ENCODE measurements at regions not wholly inside any gene's neighbourhood (a gene's known extent, or its start where the extent isn't known, plus 50 kb on each side); places are given as distances from the start of the nearest gene placed in this dataset.
"Not testable (repeated sequence)": the region's sequence is repeated elsewhere in the genome, so short reads cannot be mapped to it uniquely, and the experiment has no call there.

DNA sequence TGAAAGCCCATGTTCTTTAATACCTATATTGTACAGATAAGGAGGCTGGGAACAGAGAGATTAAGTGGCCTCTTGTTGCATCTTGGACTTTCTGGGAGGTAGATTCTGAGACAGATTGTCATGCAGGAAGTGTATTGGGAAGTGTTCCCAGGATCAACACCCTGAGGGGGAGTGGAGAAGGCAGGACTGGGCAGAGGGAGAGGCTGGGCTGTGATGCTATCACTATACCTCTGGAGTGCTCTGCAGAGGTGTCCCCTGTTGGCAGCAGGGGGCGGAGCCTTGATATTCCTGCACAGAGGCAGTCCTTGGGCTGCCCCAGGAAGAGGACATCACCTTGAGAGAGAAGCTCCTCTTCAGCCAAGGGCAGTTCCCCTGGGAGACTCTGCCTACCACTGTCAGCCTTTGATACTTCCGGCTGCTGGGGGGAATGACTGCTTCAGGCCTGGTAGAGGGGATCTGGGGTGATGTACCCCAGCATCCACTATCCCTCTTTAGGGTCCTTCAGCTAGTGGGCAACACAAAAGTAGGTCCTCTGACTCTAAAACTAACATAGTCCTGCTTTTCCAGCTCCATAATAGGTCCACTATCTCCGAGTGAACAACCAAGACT, 97.4 kb upstream of the RNU6-1 start (continued):
- TF ChIP-seq, protein P1, sequence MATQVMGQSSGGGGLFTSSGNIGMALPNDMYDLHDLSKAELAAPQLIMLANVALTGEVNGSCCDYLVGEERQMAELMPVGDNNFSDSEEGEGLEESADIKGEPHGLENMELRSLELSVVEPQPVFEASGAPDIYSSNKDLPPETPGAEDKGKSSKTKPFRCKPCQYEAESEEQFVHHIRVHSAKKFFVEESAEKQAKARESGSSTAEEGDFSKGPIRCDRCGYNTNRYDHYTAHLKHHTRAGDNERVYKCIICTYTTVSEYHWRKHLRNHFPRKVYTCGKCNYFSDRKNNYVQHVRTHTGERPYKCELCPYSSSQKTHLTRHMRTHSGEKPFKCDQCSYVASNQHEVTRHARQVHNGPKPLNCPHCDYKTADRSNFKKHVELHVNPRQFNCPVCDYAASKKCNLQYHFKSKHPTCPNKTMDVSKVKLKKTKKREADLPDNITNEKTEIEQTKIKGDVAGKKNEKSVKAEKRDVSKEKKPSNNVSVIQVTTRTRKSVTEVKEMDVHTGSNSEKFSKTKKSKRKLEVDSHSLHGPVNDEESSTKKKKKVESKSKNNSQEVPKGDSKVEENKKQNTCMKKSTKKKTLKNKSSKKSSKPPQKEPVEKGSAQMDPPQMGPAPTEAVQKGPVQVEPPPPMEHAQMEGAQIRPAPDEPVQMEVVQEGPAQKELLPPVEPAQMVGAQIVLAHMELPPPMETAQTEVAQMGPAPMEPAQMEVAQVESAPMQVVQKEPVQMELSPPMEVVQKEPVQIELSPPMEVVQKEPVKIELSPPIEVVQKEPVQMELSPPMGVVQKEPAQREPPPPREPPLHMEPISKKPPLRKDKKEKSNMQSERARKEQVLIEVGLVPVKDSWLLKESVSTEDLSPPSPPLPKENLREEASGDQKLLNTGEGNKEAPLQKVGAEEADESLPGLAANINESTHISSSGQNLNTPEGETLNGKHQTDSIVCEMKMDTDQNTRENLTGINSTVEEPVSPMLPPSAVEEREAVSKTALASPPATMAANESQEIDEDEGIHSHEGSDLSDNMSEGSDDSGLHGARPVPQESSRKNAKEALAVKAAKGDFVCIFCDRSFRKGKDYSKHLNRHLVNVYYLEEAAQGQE (IDR thresholded peaks at IDR 0.05; ENCODE audit: low read depth), result no peak
- no peak for TF ChIP-seq ZFX (IDR thresholded peaks at IDR 0.05)

DNA sequence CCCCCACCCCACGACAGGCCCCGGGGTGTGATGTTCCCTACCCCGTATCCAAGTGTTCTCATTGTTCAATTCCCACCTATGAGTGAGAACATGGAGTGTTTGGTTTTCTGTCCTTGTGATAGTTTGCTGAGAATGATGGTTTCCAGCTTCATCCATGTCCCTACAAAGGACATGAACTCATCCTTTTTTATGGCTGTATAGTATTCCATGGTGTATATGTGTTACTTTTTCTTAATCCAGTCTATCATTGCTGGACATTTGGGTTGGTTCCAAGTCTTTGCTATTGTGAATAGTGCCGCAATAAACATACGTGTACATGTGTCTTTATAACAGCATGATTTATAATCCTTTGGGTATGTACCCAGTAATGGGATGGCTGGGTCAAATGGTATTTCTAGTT, 99.3 kb upstream of the RNU6-1 start:
- H3K9me2 ChIP-seq (ENCODE audit: insufficient read depth); H3K79me2 ChIP-seq (ENCODE audit: insufficient read depth, low read length); CTCF ChIA-PET; DNase-seq (ENCODE audit: low read depth, low spot score); H4K20me1 ChIP-seq (ENCODE audit: insufficient read depth); H3K36me3 ChIP-seq (ENCODE audit: control insufficient read depth in 1 of 2, insufficient read depth in 2 of 2, low read length in 2 of 2); H3K4me3 ChIP-seq (replicated peaks in 1 of 2; ENCODE audit: low read depth in 1 of 2, low read length in 2 of 2); H3K27me3 ChIP-seq (ENCODE audit: insufficient read depth, low read length); H2AFZ ChIP-seq (ENCODE audit: low read depth, low read length, poor library complexity, severe bottlenecking); H3K9ac ChIP-seq (ENCODE audit: low read length); ATAC-seq; BruUV-seq (replicated peaks); intact Hi-C loops (cut with micrococcal nuclease); H3K27ac ChIP-seq (ENCODE audit: low read depth, low read length); H3K4me2 ChIP-seq (ENCODE audit: low read length); H3K9me3 ChIP-seq (ENCODE audit: control insufficient read depth in 1 of 2, insufficient read depth in 1 of 2, low read depth in 1 of 2, low read length in 2 of 2); RAD21 ChIA-PET (ENCODE audit: low non-redundant PET in 1 of 2, low total read pairs in 2 of 2, uncharacterized antibody in 2 of 2, unreplicated experiment in 2 of 2); POLR2A ChIA-PET: not testable (repeated sequence)
- peaks cover 8 to 17% of the 10 kb centered on the region in 2 experiments for H3K4me1 ChIP-seq (ENCODE audit: control insufficient read depth in 1 of 2, insufficient read depth in 2 of 2, low read length in 2 of 2)

DNA sequence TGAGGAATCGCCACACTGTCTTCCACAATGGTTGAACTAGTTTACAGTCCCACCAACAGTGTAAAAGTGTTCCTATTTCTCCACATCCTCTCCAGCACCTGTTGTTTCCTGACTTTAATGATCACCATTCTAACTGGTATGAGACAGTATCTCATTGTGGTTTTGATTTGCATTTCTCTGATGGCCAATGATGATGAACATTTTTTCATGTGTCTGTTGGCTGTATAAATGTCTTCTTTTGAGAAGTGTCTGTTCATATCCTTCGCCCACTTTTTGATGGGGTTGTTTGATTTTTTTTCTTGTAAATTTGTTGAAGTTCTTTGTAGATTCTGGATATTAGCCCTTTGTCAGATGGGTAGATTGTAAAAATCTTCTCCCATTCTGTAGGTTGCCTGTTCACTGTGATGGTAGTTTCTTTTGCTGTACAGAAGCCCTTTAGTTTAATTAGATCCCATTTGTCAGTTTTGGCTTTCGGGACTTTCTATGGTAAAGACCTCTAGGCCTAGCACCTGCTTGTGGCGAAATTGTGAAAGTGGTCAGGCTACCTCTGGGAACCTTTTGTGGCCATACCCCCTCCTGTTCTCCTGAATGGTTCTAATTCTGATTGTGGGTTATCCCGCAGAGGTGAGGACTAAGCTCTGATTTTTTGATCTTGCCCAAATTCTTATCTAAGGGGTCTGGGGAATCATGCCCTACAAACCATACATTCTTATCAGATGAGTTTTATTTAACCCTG, 99.9 kb upstream of the RNU6-1 start:
- ATAC-seq; DNase-seq (ENCODE audit: low read depth, low spot score); H3K4me2 ChIP-seq (ENCODE audit: low read length); BruUV-seq (replicated peaks); H3K4me3 ChIP-seq (replicated peaks in 1 of 2; ENCODE audit: low read depth in 1 of 2, low read length in 2 of 2); H3K9ac ChIP-seq (ENCODE audit: low read length); H3K79me2 ChIP-seq (ENCODE audit: insufficient read depth, low read length); intact Hi-C loops (cut with micrococcal nuclease); H3K27me3 ChIP-seq (ENCODE audit: insufficient read depth, low read length); RAD21 ChIA-PET (ENCODE audit: low non-redundant PET in 1 of 2, low total read pairs in 2 of 2, uncharacterized antibody in 2 of 2, unreplicated experiment in 2 of 2); H3K27ac ChIP-seq (ENCODE audit: low read depth, low read length); CTCF ChIA-PET; POLR2A ChIA-PET; H3K9me2 ChIP-seq (ENCODE audit: insufficient read depth); H3K9me3 ChIP-seq (ENCODE audit: control insufficient read depth in 1 of 2, insufficient read depth in 1 of 2, low read depth in 1 of 2, low read length in 2 of 2); H2AFZ ChIP-seq (ENCODE audit: low read depth, low read length, poor library complexity, severe bottlenecking); H4K20me1 ChIP-seq (ENCODE audit: insufficient read depth); H3K36me3 ChIP-seq (ENCODE audit: control insufficient read depth in 1 of 2, insufficient read depth in 2 of 2, low read length in 2 of 2): not testable (repeated sequence)
- peaks cover 8 to 17% of the 10 kb centered on the region in 2 experiments for H3K4me1 ChIP-seq (ENCODE audit: control insufficient read depth in 1 of 2, insufficient read depth in 2 of 2, low read length in 2 of 2)

Data from HCT116 (cell line).